Suppressor macrophage treated with lipopolysaccharide for 1 hour (primary cell): ENCODE measurements at regions not wholly inside any gene's neighbourhood (a gene's known extent, or its start where the extent isn't known, plus 50 kb on each side); places are given as distances from the start of the nearest gene placed in this dataset.

Experiments used
- DNase-seq, 3 donors: peaks; one replicate each; pipeline ENCODE4 v3.0.0-alpha.2; 2020 to 2022

DNA sequence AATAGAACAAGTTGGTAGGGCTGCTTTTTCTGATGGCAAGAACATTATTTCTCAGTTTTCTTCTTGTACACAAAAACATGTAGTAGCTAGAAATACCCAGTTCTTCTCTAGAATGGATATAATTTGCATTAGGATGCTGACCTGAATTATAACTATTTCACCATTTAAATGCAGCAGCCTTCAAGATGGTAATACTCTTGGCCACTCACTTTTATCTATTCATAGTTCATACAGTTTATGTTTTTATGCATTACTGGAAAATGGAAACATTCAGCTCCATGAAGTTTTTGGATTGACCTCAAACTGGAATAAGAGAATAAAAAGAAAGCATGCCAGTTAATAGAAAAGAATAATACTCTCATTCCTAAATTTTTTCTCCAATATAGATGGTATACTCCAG lies 487.4 kb downstream of the PABPC4L start:
- DNase-seq: no peak

DNA sequence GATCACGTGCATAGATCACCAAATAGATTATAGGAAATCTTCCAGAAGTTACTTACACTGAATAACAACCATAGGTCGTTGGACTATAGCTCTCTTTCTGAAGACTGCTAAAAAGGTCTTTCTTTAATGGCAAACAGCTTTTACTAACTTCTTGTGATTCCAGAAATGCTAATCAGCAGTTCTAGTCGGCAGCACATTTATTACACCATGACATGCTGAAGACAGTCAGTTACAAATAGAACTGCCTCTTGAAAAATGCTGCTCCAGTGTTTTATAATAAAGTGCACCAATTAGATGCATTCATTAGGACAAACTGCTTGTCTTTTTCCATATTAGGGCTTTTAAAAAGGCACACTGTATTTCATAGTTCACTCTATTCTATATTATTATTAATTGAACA lies 488.2 kb downstream of the PABPC4L start:
- no peak for DNase-seq

DNA sequence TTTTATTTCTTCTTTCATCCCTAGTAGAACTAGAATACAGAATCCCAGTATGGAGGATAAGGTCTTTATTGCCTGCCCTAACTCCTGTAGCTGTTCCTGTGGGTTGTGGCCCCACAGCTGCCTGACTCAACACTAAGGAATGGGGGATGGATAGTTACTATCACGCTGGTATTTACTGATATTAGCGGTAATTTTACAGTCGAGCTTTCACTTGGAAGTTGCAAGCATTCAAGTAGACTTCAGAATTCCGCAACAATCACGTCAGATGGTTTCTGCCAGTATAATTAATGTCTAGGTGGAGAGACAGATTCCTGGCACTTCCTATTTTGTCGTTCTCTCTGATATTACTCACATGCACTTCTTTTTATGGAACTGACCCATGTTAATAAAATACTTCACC lies 489.8 kb downstream of the PABPC4L start:
- no peak for DNase-seq

DNA sequence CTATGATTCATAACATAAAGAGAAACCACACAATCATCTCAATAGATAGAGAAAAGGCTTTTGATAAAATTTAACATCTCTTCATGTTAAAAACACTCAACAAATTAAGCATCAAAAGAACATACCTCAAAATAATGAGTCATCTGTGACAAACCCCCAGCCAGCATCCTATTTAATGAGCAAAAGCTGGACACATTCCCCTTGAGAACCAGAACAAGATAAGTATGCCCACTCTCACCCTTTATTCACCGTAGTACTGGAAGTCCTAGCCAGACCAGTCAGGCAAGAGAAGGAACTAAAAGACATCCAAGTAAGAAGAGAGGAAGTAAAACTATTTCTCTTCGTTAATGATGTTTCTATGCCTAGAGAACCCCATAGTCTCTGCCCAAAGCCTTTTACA lies 507.2 kb downstream of the PABPC4L start:
- DNase-seq: no peak

DNA sequence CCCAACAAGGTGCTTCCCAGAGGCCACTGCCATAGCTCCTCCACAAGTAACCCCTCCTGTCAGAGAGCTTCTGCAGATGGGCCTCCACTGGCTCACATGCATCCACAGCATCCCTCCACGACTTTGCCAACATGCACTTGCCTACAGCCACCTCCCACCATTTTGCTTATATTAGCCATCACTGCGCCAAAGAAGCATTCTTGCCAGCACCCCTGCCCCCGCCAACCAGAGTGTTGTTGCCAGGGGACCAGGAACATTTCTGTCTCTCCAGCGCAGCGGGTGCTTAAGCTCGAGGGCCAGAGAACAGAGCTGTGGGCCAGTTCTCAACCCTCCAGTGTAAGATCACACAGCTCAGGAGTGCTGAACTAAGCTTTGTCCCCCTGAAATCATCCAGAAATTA lies 517.6 kb downstream of the PABPC4L start:
- DNase-seq: no peak

DNA sequence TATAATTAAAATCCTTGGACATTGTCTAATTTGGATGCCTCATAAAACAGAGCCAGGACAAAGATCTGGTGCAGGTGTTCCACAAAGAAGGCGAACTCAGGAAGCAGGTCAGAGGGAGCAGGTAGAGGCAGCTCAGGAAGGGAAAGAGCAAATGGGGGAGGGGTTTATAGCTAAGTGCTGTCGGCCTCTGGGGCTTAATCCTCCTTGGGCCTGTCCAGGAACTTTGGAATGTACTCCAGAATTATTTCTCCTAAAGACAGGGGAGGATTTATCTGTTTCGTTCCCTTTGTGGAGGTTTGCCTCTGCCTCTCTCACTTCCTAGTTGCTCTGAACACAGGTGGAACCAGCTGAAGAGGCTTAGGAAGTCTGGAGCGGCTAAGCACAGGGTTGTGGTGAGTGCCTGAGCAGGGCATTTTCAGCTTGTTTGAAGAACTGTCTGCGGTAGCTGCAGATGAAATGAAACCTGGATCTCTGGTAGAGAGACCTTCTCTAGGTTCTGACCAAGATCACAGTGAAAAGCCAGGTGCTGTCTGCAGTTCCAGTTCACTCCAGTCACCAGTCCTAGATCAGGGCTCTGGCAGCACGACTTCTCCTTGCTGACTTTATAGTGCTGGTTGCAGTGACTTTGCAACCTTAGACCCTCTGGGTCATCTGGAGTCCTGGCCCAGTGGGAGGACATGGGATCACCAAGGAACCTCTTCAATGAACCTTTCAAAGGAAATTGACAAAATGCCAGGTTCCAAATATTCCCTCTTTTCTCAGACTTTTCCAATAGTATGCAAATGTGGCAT lies 519.2 kb downstream of the PCDH10 start:
- DNase-seq: no peak

DNA sequence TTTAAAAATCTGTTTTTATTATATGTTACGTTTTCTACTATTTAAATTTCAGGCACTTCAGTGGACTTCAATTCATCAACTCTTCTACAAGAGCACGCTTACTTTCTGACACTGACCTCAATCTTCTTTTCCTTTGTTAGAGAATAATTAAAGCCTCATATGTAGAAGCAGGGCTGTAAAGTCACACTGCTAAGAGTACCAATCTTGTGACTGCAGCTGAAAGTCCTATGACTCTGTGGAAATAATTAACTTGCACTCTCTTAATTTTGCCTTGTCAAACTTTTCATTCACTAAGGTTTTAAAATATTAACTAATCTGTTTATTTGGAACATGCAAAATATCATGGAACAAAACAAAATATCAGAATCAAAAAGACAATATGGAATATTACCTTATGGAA lies 498.1 kb downstream of the PCDH10 start:
- no peak for DNase-seq

DNA sequence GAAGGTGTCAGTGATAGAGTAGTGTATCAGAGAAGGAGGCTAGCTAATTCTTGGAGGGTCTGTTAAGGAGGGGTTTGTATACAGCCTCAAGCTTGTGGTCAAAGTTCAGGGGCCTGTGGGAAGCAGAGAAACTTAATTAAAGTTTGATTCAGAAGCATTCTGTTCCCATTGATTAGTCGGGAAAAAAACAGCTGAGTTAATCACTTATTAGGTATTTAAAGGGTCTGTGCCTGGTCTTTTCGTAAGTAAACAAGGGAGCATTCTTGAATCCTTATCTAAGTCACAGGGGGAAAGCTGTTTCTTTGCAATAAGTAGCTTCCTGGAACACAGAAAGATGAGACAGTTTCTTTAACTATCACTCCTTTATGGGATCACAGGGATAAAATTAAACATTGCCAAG lies 492.1 kb downstream of the PCDH10 start:
- DNase-seq: no peak

DNA sequence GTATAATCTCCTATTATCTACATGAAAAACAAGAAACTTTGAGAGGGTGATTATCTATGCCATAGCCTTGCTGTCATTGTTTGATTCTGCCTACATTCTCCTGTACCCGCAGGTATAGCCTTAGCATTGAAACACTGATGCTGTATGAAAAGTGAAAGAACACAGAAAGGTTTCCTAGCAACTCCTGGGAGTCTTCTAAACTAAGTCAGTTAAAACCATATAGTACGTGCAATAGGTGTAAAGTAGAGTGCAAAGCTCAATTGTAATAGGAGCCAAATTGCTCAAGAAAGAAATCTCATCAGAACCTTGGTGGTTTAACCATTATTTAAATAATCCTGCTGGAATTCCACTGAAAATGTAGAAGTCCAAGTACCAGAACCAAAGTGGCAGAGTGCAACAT lies 489.7 kb downstream of the PCDH10 start:
- no peak for DNase-seq

DNA sequence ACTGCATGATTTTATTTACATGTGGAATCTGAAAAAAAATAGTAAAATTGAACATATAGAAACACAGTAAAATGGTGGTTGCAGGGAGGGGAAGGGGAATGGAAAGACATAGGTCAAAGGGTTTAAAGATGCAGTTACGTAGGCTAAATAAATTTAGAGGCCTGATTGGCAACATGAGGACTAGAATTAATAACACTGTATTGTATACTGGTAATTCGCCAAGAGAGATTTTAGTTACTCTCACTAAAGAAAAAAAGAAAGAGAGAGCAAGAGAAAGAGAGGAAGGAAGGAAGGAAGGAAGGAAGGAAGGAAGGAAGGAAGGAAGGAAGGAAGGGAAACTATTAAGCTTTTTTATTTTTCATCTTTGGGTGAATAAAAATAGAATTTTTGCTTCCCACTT lies 488.1 kb downstream of the PCDH10 start:
- no peak for DNase-seq

DNA sequence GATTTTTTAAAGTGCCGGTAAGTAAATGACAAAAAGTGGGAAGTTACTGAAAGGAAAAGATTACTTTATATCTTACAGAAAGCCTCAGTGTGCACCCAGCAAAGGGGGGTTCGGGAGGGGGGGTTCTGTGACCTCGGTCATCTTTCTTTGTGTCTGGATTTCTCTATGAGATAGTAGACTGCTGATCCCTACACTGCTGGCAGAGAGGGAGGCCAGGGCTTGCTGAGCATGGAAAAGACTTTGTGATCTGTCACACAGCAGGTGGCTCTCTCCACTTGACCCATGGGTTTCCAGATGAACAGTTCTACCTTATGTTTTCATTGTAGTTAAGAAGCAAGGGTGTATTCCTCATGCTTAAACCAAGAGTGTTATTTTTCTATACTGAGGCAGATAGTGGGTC lies 475.6 kb downstream of the PCDH10 start:
- no peak for DNase-seq

DNA sequence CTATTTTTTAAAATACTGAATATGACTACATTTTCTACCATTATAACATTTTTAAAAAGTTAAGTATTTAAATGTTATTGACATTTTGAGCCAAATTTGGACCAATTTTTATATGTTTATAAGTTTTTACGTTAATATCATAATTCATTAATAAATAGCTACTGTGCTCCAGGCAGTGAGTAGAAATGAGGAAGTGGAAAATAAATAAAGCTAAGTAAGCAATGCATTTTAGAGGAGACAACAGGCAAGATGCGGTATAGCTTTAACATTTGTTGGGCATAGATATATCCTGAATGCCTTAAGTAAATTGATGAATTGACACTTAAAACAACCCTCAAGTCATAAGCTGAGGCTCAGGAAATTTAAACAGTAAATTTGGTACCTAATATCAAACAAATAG lies 474.8 kb downstream of the PCDH10 start:
- no peak for DNase-seq

DNA sequence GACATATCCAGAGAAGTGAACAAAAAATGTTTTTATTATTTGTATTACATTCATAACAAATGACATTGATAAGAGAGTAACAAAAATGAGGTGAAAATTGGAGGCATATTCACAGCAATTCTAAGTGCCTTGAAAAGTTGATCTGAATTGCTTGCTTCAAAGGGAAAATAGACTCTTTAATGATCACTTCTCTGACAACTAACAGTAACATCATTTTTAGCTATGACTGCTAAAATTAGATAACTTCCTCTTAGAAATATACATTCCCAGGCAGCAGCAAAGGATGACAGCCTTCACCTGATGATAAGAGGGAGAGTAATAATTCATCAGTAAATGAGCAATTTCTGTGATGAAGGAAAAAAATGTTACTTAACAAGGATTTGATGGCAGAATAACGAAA lies 472.5 kb downstream of the PCDH10 start:
- DNase-seq: no peak

DNA sequence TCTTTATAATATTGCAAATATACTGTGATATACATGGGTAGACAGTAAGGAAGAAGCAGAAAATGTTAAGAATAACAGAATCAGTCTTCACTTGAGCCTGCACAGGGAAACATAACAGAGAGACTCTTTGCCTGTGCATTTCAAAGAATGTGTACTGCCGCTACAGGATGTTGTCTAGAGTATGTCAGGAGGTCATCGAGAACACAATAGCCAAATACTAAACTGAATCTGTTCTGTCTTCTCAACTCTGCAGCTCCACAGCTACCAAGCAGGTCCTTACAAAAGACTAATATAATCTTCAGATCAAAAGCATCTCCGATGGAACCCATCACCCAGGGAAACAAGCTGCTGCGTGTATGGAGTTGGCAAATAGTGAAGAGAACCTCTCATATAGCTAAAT lies 471.5 kb downstream of the PCDH10 start:
- DNase-seq: no peak

DNA sequence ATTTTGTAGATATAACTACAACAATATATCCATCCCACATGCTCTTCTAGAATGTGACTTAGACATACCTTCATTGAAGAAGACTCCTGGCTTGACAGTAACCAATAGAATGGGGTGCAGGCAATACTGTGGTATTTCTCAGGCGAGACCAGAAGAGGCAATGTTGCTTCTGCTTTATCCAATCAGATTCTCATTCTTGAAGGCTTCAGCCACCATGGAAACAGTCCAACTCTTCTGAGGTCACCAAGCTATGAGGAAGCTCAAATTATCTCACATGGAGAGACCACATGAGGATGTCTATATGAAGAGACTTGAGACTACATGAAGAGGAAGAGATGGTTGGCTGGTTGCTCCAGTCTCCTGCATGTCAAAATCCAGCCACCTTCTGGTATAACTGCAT lies 469.9 kb downstream of the PCDH10 start:
- peak in 1 of 3 donors; percentile 20 for DNase-seq

DNA sequence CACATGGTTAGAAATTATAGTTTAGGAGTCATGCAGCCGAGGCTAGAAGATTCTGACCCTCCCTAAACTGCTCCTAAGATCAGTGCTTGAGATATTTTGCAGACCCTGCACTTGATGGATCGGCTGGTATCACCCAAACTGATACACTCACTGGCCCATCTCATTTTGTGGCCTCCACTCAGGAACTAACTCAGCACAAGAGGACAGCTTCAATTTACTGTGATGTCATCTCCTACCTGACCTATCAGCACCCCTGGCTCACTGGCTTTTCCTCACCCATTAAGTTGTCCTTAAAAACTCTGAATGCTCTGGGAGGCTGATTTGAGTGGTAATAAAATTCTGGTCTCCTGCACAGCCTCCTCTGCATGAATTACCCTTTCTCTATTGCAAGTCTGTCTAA lies 450.9 kb downstream of the PCDH10 start:
- DNase-seq: no peak

DNA sequence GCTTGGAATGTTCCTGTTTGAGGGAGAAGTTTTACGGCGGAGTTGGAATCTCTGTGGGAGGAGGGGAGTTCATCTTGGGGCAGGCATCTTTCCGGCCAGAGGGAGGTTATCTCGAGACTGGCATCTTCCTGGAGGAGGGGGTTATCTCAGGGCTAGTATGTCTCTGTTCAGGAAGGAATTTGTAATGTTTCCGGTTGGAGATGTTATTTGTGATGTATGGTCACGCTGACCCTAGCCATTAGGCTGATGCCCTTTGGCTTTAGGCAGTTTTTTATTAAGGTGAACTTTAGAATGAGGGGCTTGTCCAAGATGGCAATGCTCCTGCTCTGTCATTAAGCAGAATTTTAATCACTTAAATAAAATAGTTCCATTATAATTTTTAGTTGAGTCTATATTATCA lies 449.7 kb downstream of the PCDH10 start:
- no peak for DNase-seq

DNA sequence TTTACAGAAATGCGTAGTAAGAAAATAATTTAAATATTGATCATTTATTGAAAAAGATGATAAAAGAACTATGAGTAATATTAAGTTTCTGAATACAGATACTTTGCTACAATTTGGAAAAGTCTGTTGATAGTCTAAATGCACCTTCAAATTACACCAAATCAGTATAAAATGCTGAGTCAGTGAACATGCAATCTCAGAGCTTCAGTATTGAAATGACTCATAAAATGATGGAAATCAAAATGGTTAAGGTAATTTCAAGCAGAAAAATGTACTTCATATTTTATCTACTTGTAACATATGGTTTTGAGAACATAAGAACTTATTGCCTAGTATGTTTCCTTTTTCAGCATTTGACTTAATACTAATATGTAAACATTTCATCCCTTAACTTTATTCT lies 448.2 kb downstream of the PCDH10 start:
- DNase-seq: no peak

DNA sequence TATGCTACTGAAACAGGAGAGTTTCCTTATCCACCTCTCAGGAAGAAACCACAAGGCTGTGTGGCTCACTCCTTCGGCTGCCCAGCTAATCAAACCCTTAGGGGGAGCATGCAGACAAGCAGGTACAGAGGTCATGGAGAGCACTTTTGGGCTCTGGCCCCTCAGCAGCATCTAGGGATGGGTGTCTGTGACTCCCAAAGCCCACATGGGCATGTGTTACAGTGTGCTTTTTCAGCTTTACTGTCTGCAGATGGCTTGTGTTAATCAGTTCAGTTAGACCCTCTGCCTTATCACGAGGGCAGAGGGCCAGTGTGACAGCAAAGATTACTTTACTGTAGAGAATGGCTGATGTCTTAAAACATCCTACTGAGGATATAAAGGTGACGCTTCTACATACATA lies 447.4 kb downstream of the PCDH10 start:
- DNase-seq: no peak

DNA sequence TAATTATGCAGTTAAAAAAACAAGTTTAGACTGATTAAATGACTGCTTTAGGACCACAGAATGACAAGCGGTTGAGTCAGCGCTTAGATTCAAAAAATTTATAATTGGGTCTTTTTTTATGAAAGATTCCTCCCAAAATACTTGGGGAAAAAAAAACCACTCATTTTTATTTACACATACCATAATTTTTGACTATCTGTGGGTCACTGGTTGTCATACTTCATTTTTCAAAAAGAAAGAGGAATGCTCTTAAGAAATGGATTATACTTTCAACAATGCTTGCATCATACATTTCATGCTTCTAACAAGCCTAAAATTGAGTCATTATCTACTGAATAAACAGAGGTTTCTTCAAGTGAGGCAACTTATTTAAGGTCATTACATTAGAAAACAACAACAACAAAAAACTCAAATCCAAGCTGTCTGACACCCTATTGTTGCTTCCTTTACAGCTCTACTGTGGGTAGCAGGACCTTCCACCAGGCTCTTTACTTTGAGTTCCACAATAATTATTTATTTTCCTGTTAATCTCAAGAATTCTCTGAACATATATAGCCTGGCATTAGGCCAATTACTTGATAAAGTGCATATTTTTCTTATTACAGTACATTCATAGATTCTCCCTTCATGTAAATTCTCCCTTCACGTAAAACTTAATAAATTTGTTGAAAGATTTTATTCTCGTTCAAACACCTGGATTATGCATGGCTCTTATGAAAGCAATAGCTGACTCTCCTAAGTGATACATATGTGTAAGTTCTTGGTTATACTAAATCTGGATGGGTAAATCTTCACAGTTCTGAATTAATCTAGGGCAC lies 445.5 kb downstream of the PCDH10 start:
- no peak for DNase-seq

DNA sequence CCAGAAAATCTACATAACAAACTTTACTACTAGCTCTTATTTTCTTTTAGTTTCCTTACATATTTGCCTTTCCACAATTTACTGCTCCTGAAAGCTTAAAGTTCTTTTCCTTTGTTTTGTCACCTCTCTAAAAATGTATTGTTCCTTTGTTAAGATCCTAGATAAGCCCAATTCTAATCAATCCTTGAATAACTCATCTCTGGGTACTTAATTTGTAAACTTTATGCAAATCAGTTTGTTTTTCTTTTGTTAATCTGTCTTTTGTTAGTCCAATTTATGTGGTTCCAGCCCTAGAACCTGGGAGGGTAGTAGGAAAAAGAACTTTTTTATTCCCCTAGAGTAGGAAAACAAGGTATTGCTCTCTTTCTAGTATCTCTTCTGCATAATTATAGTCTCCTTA lies 444.7 kb downstream of the PCDH10 start:
- DNase-seq: no peak

DNA sequence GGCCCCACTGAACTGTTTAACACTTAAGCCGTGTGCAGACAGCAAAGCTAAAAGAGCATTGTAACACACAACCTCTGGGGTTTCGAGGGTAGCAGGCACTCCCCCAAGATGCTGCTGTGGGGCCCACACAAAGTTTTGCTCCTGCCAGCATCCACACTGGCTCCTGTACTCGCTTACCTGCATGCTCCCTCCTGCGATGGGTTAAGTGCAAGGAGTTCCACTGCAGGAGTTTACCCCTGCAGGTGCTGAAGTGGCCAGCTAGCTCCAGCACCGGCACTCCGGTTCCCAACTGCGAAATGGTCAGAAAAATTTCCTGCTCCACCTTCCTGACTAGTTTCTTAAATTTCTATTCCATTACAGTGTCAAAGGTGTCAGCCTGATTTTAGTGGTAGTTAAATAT lies 443.5 kb downstream of the PCDH10 start:
- no peak for DNase-seq

DNA sequence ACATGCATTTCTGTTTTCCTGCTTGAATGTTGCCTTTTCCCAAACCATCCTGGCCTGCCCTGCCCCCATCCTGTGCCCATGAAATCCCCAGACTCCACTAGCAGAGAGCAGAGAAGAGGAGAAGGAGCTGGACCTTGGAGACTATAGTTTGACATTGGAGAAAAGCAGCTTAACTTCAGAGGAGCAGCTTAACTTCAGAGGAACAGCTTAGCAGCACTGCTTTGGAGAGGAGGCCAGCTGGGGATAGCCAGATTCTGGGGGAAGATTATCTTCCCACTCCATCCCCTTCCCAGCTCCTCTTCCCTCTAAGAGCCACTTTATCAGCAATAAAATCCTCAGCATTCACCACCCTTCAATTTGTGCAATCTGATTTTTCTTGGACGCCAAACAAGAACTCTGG lies 443.0 kb downstream of the PCDH10 start:
- no peak for DNase-seq

DNA sequence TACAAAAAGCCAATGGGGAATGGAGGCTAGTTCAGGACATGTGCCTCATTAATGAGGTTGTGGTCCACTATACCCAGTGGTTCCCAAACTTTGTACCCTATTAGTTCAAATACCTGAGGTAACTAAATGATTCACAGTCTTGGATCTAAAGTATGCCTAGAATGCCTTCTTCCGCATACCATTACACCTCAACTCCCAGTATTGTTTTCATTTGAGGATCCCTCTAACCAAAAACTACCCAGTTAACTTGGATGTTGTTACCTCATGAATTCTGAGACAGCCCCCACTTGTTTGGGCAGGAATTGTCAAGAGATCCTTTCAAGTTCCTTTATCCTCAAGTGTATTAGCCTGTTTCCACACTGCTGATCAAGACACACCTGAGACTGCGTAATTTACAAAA lies 439.2 kb downstream of the PCDH10 start:
- no peak for DNase-seq

DNA sequence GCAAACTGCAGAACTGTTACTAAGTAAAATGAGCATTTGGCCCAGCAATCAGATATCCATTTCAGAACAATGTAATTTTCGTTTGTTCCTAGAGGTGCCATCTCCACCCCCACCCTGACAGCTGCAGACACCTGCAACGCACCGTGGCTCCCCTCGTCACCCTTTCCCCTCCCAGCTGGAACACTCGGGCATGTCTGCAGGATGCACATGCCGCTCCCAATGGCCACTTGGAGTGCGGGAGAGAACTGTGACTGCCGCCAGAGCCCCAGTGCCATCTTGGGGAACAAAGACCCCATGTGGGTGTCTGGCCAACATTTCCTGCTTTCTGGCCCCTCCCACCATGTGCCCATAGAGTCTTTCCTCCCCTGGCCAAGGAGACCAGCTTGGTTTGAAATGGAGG lies 436.2 kb downstream of the PCDH10 start:
- no peak for DNase-seq
